ENCODE measurements at regions not wholly inside any gene's neighbourhood (a gene's known extent, or its start where the extent isn't known, plus 50 kb on each side); places are given as distances from the start of the nearest gene placed in this dataset.

DNA sequence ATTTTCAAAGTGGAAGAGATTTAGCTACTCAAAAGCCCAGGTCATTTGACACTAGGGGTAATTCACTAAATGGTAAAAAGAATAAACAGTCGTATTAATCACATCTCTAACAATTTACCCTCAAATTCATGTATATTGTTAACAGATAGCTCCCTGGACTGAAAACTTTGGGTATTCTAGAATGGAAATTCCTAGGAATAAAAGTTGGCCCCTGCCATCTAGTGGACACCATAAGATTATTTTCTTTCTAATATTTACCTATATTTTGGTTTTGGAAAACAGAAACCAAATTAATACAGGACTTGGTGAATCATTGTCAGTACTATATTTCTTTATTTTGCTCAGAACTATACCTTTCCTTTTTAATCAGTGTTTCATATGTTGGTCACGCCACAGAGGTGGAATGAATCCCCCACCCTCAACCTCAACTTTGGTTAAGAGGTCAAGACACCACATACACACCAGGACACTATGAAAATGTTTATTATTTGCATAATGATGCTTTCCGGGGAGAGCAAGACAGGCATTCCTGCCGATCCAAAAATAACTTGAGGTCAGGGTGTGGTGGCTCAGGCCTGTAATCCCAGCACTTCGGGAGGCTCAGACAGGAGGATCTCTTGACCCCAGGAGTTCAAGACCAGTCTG lies 96.2 kb upstream of the APOOL start:
- 42 to 52% methylated on average over 5 of the region's 5 CpGs for WGBS, 2 donors

DNA sequence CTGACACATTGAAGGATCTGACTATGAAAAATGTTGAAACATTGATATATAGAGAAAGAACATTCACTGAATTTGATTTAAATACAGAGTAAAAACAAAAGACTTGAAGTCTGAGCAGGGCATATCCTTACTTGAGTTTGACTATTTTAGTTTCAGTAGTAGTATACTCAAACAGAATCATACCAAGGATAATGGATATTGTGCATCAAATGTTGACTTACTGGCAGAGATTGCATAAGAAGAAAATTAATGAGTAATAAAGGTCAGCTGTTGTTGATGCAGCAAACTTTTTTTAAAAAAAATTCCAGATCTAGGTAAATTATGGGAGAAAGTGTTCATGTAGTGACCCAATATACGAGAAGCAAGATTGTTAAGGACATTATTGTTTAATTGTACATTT lies 94.5 kb upstream of the APOOL start:
- WGBS, 2 donors = 58 to 74% methylated on average over 1 of the region's 1 CpG
- no peaks in the 10 kb centered on the region for H3K4me1 ChIP-seq (ENCODE audit: control insufficient read depth in 2 of 2, insufficient read depth in 2 of 2, low read length in 1 of 2)
- H3K36me3 ChIP-seq (ENCODE audit: control insufficient read depth in 2 of 2, insufficient read depth in 2 of 2, low read length in 1 of 2) = no peaks in the 10 kb centered on the region
- no peak overlapping the region for H3K27ac ChIP-seq (ENCODE audit: low read depth in 2 of 2, low read length in 1 of 2)
- no peaks in the 10 kb centered on the region for H3K27me3 ChIP-seq (ENCODE audit: control insufficient read depth in 1 of 2, insufficient read depth in 2 of 2, low read length in 2 of 2)
- no peak overlapping the region for H3K4me3 ChIP-seq (ENCODE audit: low read depth in 1 of 2, low read length in 2 of 2)
- H3K9me3 ChIP-seq (ENCODE audit: control insufficient read depth in 2 of 2, insufficient read depth in 1 of 2, low read depth in 1 of 2, low read length in 1 of 2) = no peaks in the 10 kb centered on the region

More for the DNA sequence above, 96.2 kb upstream of the APOOL start:
- no peaks in the 10 kb centered on the region for H3K36me3 ChIP-seq (ENCODE audit: control insufficient read depth in 2 of 2, insufficient read depth in 2 of 2, low read length in 1 of 2)
- H3K4me1 ChIP-seq (ENCODE audit: control insufficient read depth in 2 of 2, insufficient read depth in 2 of 2, low read length in 1 of 2) = no peaks in the 10 kb centered on the region
- no peaks in the 10 kb centered on the region for H3K27me3 ChIP-seq (ENCODE audit: control insufficient read depth in 1 of 2, insufficient read depth in 2 of 2, low read length in 2 of 2)
- no peak overlapping the region for H3K27ac ChIP-seq (ENCODE audit: low read depth in 2 of 2, low read length in 1 of 2)
- H3K4me3 ChIP-seq (ENCODE audit: low read depth in 1 of 2, low read length in 2 of 2) = no peak overlapping the region
- H3K9me3 ChIP-seq (ENCODE audit: control insufficient read depth in 2 of 2, insufficient read depth in 1 of 2, low read depth in 1 of 2, low read length in 1 of 2) = no peaks in the 10 kb centered on the region

DNA sequence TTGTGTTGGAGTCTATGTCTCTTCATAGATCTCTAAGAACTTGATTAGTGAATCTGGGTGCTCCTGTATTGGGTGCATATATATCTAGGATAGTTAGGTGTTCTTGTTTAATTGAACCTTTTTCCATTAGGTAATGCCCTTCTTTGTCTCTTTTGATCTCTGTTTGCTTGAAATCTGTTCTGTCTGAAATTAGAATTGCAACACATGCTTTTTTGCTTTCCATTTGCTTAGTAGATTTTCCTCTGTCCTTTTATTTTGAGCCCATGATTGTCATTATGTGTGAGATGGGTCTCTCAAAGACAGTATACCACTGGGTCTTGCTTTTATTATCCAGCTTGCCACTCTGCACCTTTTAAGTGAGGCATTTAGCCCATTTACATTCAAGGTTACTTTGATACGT lies 79.1 kb upstream of the APOOL start:
- Histone ChIP-seq H3K27ac (ENCODE audit: low read depth in 2 of 2, low read length in 1 of 2) (no peak overlapping the region), H3K4me3 (ENCODE audit: low read depth in 1 of 2, low read length in 2 of 2) (no peak overlapping the region), H3K4me1 (ENCODE audit: control insufficient read depth in 2 of 2, insufficient read depth in 2 of 2, low read length in 1 of 2) (no peaks in the 10 kb centered on the region), H3K27me3 (ENCODE audit: control insufficient read depth in 1 of 2, insufficient read depth in 2 of 2, low read length in 2 of 2) (no peaks in the 10 kb centered on the region), H3K36me3 (ENCODE audit: control insufficient read depth in 2 of 2, insufficient read depth in 2 of 2, low read length in 1 of 2) (no peaks in the 10 kb centered on the region), H3K9me3 (ENCODE audit: control insufficient read depth in 2 of 2, insufficient read depth in 1 of 2, low read depth in 1 of 2, low read length in 1 of 2) (peaks cover 0 to 3% of the 10 kb centered on the region in 2 donors)
- 60 to 77% methylated on average over 1 of the region's 1 CpG for WGBS, 2 donors

DNA sequence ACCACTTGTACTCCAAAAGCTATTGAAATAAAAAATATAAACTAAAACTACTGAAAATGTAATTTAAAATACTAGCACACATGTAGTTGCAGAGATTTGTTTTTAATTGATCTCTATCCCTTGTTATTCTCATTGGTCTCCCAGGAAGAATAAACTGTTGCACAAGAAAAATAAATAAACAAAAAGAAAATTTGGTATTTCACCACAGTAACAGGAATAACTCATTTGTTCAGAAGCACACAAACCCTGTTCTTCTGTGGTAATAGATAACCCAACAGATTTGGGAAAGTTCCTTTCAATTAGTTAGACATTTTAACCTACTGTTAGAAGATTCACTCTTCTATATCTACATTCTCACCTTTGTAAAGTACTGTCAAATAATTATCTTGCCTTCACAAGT lies 70.9 kb upstream of the APOOL start:
- no peaks in the 10 kb centered on the region for H3K9me3 ChIP-seq (ENCODE audit: control insufficient read depth in 2 of 2, insufficient read depth in 1 of 2, low read depth in 1 of 2, low read length in 1 of 2)
- no peaks in the 10 kb centered on the region for H3K36me3 ChIP-seq (ENCODE audit: control insufficient read depth in 2 of 2, insufficient read depth in 2 of 2, low read length in 1 of 2)
- H3K4me3 ChIP-seq (ENCODE audit: low read depth in 1 of 2, low read length in 2 of 2) = no peak overlapping the region
- no peak overlapping the region for H3K27ac ChIP-seq (ENCODE audit: low read depth in 2 of 2, low read length in 1 of 2)
- H3K4me1 ChIP-seq (ENCODE audit: control insufficient read depth in 2 of 2, insufficient read depth in 2 of 2, low read length in 1 of 2) = no peaks in the 10 kb centered on the region
- no peaks in the 10 kb centered on the region for H3K27me3 ChIP-seq (ENCODE audit: control insufficient read depth in 1 of 2, insufficient read depth in 2 of 2, low read length in 2 of 2)

DNA sequence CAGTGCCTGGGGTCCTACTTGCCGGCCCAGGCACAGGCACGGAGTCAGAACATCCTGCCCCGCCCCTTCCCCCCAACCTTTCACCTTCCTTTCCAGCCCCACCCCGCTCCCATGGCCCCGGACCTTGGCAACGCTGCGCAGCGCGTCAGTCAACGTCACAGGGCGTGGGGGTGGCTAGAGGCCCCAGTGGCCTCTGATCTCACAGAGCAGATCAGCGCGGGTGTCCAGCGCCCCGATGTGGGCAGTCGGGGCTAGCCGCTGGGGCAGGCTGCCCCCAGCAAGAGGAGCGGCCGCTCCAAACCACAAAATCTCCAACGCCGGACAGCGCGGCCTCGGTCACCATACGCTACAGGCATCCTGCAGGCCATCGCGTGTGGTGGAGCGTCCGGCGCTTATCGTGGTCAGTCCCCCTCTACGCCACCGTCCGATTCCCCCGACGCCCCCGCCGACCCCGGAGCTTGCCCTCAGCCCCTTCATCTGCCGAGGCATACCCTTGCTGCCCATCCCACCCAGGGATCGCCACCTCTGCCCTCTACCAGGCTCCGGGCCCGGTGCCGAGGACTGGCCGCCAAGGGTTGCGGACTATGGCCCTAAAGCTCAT lies 69.6 kb upstream of the APOOL start:
- Histone ChIP-seq H3K4me1 (ENCODE audit: control insufficient read depth in 2 of 2, insufficient read depth in 2 of 2, low read length in 1 of 2) (no peaks in the 10 kb centered on the region), H3K9me3 (ENCODE audit: control insufficient read depth in 2 of 2, insufficient read depth in 1 of 2, low read depth in 1 of 2, low read length in 1 of 2) (no peaks in the 10 kb centered on the region), H3K27ac (ENCODE audit: low read depth in 2 of 2, low read length in 1 of 2) (no peak overlapping the region), H3K4me3 (ENCODE audit: low read depth in 1 of 2, low read length in 2 of 2) (no peak overlapping the region), H3K36me3 (ENCODE audit: control insufficient read depth in 2 of 2, insufficient read depth in 2 of 2, low read length in 1 of 2) (no peaks in the 10 kb centered on the region), H3K27me3 (ENCODE audit: control insufficient read depth in 1 of 2, insufficient read depth in 2 of 2, low read length in 2 of 2) (no peaks in the 10 kb centered on the region)
- WGBS, 2 donors = 79 to 86% methylated on average over 46 of the region's 46 CpGs

All from esophagus (tissue), 2 donors.